Activated T-cell treated with anti-CD3 and anti-CD28 coated beads, Interleukin-2, amount 50 U/mL, for 48 hours (primary cell): ENCODE measurements at regions not wholly inside any gene's neighbourhood (a gene's known extent, or its start where the extent isn't known, plus 50 kb on each side); places are given as distances from the start of the nearest gene placed in this dataset.
A peak's percentile ranks its signal among the peaks of the same experiment; 100 is the strongest.

Source experiments
- DNase-seq, 2 experiments: peaks; one replicate each; pipeline ENCODE4 v3.0.0-alpha.2; 2020

DNA sequence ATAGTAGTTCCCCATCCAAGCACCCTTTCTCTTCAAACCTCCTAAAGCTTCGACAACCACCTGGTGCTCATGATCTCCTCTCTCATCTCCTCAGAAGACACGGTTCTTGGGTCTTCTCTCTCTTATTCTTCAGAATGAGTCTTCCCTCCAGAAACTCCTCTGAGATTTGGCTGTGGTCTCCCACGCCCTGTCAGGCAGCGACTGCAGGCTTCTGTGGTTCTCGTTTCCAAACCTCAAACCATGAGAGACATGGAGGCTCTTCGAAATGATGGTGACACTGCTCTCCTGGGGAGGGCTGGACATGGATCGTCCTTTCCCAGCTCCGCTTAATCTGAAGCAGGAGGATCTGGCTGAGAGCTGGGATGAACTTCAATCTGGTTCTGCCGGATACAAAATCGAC is 78.6 kb upstream of the PITRM1 start:
- DNase-seq, result peak; percentile 30 to 35

DNA sequence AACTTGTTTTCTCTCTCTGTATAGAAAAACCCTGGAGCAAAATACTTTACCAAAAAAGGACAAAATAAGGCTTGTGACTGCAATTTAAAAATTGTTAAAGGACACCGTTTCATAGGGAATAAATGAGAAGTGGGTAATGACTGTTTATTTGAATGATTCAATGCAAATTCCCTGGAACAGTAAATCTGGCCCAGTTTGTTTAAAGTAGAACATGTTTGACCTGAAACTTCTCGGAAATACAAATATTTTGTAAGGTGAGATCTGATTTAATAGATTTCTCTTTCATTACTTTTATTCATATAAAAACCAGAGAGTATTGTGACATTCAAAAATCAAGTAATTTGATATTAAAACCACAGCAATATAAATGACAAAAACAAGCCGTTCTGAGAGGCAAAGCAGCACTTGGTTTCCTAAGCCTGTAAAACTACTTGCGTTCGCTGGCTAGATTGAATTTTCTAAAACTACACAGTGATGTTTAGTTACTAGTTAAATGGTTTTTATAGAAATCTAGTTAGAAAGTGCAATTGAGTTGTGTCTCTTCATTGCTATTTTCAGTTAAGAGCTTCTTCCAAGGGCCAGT is 76.8 kb upstream of the PITRM1 start:
- DNase-seq, result no peak

DNA sequence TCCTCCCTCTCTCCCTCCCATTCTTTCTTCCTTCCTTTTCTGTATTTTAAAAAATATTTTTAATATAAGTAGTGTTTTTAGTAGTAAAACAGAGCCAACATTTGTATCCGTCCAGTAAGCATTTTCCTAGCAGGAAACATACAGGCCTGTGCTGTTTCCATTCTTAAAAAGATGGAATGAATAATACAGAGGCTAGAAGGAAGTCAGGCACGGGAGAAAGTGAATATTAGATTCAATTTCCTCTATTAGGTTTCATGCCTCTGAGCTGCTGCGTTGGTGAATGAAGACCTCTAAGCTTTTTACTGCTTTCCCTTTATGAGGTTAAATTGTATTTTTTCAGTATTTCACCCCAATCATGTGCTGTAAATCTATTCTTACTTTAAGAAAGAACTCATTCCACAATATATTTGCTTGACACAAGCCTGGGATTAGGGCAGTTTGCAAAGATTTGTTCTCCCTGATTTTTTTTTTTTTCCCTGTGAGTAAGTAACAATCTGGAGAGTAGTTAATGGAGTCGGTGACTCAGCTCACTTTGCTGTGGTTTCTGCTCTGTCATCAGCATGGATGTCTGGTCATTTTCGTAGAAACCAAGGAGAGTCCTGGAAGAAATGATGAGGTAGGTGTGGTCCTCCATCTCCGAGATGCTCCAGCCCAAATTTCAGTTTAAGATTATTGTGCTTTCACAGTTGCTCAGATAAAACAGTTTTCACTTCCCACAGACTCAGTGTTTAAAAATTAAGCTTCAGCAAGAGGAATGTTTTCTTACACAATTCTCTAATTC is 76.1 kb upstream of the PITRM1 start:
- no peak for DNase-seq

- no peak for DNase-seq
Observed at GRCh38 chr10:3245395-3245794, 72.8 kb upstream of the PITRM1 start.

DNA sequence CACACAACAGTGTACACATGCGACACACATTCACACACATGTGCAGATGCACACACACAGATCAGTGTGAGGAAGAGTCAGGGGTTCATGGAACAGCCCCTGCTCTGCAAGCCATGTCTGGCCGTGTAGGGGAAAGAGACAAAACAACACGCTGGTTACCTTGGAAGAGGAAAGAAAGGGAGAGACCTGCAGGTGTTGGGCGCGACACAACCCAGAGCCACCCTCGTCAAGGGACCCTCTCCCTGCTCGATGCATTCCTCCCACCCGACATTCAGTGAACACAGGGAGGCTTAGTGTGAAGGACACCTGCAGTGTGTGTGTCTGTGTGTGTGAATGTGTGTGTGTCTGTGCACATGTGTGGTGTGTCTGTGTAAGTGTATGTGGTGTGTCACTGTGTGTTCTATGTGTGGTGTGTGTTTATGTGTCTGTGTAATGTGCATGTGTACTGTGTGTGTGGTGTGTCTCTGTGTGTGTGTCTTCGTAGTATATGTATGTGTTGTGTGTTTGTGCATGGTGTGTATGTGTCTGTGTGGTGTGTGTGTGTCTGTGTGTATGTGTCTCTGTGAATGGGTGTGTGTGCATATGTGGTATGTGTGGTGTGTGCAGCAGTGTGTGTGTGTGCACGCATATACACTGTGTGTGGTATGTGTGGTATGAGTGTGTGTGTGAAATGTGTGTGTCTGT is 69.5 kb upstream of the PITRM1 start:
- no peak for DNase-seq

- DNase-seq, result no peak
Observed at GRCh38 chr10:3241274-3241921, 68.8 kb upstream of the PITRM1 start.

- DNase-seq, result no peak
Observed at GRCh38 chr10:3239920-3240894, 67.6 kb upstream of the PITRM1 start.

- peak; percentile 81 to 83 for DNase-seq
Observed at GRCh38 chr10:3239066-3239919, 66.7 kb upstream of the PITRM1 start.

GRCh38 chr10:3238115-3238871 is 65.7 kb upstream of the PITRM1 start:
- no peak for DNase-seq

DNA sequence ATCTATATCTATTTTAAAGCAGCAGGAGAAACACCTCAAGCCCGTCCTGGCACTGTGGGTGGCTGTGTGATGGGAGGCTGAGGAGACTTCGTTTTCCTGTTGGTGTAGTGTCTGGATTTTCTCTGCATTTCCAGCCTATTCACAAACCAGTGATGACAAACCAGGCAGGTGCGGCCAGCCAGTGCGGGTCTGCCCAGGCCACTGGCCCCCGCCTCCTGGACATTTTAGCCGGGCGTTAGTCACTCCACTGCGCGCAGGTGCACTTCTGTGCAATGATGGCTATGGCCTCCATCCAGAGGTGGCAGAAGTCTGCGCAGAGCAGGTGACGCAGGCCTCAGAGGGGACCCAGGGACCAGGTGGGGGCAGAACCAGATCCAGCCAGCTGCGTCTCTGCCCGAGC is 64.9 kb upstream of the PITRM1 start:
- no peak for DNase-seq

GRCh38 chr10:3236644-3237404 is 64.2 kb upstream of the PITRM1 start:
- no peak for DNase-seq

DNA sequence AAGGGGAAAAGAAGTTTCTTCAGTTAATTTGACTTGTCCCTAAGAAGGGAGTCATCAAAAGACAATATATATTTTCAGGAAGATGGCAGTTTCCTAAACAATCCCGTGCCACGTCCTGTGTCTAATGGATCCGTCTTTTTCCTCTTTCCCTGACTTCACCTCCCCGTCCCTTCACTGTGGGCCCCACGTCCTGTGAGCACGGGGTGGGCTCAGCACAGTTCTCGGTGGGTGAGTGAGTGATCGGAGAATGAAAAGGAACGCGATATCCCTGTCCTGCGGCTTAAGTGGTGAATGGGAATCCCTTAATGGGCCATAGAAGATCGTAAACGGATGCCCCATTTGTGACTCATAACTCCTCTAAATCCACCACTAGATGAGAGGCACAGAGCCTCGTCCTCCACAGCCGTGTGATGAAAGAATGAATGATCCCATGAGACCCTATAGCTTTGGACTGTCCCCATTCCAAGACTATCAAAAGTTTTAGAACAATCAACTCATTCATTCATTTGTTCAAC is 63.5 kb upstream of the PITRM1 start:
- no peak for DNase-seq

GRCh38 chr10:3235395-3235794 is 62.8 kb upstream of the PITRM1 start:
- no peak for DNase-seq

- no peak for DNase-seq
Observed at GRCh38 chr10:3233486-3233990, 61.0 kb upstream of the PITRM1 start.

DNA sequence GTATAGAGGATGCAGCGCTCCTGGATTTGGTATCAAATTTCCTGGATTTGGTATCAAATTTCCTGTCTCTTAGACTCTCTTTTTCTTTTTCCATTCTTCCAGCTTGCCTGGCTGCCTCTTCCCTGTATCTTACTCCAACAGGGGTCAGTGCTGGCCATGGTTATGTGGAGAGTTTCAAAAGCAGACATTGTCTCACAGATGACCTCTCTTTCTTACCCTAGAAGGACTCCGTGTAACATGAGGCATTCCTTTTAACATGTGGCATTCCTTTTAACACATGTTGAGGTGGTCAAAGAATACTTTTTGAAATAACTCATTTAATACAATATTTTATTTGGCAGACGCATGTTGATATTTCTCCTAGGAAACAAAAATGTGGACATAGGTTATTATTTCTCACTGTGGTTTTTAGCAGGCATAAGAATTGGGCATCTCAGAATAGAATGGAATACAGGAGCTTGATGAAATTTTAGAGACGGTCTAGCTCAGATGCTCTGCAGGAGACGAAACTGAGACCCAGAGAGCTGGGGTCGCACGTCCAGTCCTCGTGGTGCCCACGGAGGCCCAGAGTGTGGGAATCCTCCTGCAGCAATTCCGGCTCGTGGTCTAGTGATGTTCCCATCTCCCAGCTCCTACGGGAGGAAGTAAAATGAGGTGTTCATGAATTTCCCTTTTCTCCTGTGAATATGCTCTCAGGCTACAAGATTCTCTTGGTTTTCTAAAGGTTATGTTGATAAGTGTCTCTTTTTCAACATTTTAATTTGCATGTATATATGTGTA is 59.6 kb upstream of the PITRM1 start:
- no peak for DNase-seq

- DNase-seq, result no peak
Observed at GRCh38 chr10:3229815-3230214, 57.2 kb upstream of the PITRM1 start.

GRCh38 chr10:3228629-3228945 is 56.0 kb upstream of the PITRM1 start:
- DNase-seq, result no peak

GRCh38 chr10:3226960-3227744 is 54.6 kb upstream of the PITRM1 start:
- no peak for DNase-seq
